KOPT-K1 (cell line): ENCODE measurements at regions not wholly inside any gene's neighbourhood (a gene's known extent, or its start where the extent isn't known, plus 50 kb on each side); places are given as distances from the start of the nearest gene placed in this dataset.
A peak's percentile ranks its signal among the peaks of the same experiment; 100 is the strongest.

Source experiments
- H3K27ac ChIP-seq: fragments of 200-600 bp; sonication (generic); 2 replicates; pipeline ENCODE4 v1.5.1; 2016; ENCODE audit warnings: antibody characterized with exemption, mild to moderate bottlenecking, low read depth, low read length; ENCODE audit not compliant: poor library complexity, severe bottlenecking
- H3K36me3 ChIP-seq: fragments of 200-600 bp; sonication (generic); 2 replicates; pipeline ENCODE4 v1.5.1; 2017; ENCODE audit warnings: antibody characterized with exemption, mild to moderate bottlenecking, low read length, moderate library complexity; ENCODE audit not compliant: insufficient read depth
- H3K9me3 ChIP-seq: fragments of 200-600 bp; sonication (generic); 2 replicates; pipeline ENCODE4 v1.5.1; 2017; ENCODE audit warnings: antibody characterized with exemption, low read length, mild to moderate bottlenecking; ENCODE audit not compliant: insufficient read depth, poor library complexity, severe bottlenecking

DNA sequence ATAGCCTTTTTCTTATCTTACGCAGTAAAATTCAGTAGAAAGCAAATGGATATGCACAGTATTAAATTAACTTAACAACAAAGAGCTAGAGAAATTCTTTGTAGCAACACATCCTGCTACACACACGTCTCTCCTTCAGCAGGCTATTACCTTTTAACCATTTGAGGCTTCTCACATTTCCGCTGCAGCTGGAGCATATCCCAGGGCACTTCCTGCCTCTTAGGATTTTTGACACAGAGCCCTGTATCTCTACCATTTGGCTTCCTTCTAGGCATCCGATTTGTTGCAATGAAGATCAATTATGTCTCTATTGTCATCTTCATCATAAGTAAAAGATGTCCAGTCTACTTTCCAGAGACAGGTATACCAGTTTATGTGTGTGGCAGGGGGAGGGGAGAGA is 292.4 kb upstream of the CBLB start:
- Histone ChIP-seq H3K36me3 (no peaks in the 10 kb centered on the region), H3K27ac (no peak overlapping the region), H3K9me3 (no peaks in the 10 kb centered on the region)

DNA sequence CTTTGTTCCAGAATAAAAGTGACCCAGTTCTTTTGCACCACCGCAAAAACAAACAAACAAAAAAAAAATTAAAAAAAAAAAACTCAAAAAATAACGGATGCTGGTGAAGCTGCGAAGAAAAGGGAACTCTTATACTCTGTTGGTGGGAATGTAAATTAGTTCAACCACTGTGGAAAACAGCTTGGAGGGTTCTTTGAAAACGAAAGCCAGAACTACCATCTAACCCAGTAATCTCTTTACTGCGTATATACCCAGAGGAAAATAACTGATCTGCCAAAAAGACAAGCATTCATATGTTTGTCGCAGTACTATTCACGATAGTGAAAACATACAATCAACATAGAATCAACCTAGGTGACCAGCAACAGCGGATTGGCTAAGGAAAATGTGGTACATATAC is 298.9 kb upstream of the CBLB start:
- Histone ChIP-seq H3K27ac (no peak overlapping the region), H3K9me3 (no peaks in the 10 kb centered on the region), H3K36me3 (no peaks in the 10 kb centered on the region)

DNA sequence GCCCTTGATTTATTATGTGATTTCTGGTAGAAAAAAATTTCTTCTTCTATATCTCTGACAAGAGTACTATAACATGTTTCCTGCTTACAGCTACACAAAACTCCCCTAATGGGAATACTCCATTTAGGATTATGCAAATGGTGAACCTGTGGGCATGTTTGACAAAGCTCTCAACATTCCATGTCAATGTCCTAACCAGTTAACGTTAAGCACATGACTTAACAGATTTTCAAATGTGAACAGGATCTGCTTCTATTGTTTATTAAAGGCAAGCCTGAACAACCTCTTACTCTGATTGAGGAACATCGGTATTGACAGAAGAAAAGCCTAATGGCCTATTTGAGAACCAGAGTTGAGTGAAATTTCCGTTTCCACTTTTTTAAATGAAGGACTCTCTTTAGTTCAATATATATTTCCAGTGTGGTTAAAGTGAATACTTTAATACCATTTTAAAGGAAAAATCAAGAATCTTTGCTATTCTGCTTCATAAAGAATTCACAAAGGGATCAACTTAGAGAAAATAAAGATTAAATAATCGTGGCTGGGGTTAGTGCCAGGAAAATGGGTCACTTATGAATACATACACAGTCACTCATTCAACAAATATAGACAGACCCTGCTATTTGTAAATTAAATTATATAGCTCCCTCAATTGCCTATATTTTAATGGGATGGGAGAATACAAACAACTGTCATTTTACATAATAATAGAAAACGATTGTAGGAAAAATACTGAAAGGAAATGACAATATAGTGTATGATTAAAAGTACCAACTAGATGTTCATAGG is 300.3 kb upstream of the CBLB start:
- no peaks in the 10 kb centered on the region for H3K36me3 ChIP-seq
- H3K27ac ChIP-seq = no peak overlapping the region
- H3K9me3 ChIP-seq = no peaks in the 10 kb centered on the region

DNA sequence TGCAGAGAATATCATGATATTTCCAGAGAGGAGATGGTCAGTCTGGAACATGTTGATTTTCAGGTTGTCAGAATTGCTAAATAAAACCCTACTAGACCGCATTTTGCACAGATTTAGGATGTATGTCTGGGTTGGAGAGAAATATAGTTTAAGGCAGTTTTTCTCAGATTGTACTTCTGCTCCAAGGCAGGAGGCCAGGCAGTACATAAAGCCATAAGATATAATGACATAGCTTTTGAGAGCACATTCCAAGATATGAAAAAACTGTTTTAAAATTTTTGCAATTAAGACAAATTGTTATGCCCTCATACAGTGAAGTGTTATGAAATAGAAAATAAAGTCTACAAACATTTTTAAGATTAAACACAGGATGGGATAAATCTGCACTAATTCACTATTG is 301.8 kb upstream of the CBLB start:
- Histone ChIP-seq H3K9me3 (no peaks in the 10 kb centered on the region), H3K27ac (no peak overlapping the region)

GRCh38 chr3:106172101-106172500 is 303.3 kb upstream of the CBLB start:
- H3K9me3 ChIP-seq = no peaks in the 10 kb centered on the region
- no peak overlapping the region for H3K27ac ChIP-seq
- no peaks in the 10 kb centered on the region for H3K36me3 ChIP-seq

More for the DNA sequence above, 301.8 kb upstream of the CBLB start:
- no peaks in the 10 kb centered on the region for H3K36me3 ChIP-seq

GRCh38 chr3:106172780-106173179 is 304.0 kb upstream of the CBLB start:
- H3K36me3 ChIP-seq = no peaks in the 10 kb centered on the region
- H3K27ac ChIP-seq = no peak overlapping the region
- H3K9me3 ChIP-seq = no peaks in the 10 kb centered on the region

- no peak overlapping the region for H3K27ac ChIP-seq
- H3K36me3 ChIP-seq = no peaks in the 10 kb centered on the region
- no peaks in the 10 kb centered on the region for H3K9me3 ChIP-seq
These were observed 306.5 kb upstream of the CBLB start for GRCh38 chr3:106175276-106175675.

DNA sequence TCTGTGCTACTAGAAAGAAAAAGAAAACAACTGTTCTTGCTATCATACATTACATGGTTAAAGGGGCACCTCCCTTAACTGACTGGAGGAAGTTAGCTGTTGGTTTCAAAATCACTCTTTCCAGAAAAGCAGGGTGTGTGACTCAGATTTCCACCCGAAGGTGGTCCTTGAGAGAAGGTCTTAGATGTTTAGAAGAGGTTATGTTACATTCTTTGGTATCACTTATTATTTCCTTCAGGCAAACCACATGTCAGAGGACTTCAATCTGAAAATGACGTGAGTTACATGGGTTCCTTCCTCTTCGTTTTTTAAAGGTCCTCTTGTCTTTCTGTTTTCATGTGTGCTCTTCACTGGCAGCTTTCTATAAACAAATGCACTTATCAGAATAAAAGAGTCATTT is 307.9 kb upstream of the CBLB start:
- Histone ChIP-seq H3K27ac (peak overlapping the region; percentile 39), H3K36me3 (no peaks in the 10 kb centered on the region), H3K9me3 (no peaks in the 10 kb centered on the region)

DNA sequence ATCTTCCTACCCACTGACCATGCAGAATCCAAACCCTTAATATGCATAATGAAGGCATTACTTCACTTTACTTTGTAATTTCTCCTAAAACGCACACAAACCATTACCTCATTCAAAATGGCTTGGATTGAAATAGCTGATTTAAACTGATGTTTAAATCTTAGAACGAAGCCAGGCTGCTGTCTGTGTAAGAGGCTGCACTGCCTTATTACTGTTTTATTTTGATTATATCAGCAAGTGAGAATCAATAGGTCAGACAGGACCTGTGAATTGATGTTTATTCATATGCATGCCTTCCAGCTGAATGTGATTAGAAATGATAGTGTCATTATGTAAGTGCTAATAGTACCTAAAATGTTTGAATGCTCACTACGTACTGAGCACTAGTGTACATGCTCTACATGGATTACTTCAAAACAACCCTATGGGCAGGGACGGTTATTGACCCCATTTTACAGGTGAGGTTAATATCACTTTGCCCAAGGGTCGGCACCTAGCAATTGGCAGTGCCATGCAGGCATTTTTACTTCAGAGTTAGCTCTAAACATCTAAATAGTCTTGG is 314.2 kb upstream of the CBLB start:
- no peaks in the 10 kb centered on the region for H3K36me3 ChIP-seq
- H3K27ac ChIP-seq = no peak overlapping the region
- H3K9me3 ChIP-seq = no peaks in the 10 kb centered on the region

GRCh38 chr3:106183762-106184391 is 315.1 kb upstream of the CBLB start:
- Histone ChIP-seq H3K27ac (no peak overlapping the region), H3K36me3 (no peaks in the 10 kb centered on the region), H3K9me3 (no peaks in the 10 kb centered on the region)

GRCh38 chr3:106184540-106185457 is 316.0 kb upstream of the CBLB start:
- Histone ChIP-seq H3K9me3 (no peaks in the 10 kb centered on the region), H3K36me3 (no peaks in the 10 kb centered on the region), H3K27ac (no peak overlapping the region)

DNA sequence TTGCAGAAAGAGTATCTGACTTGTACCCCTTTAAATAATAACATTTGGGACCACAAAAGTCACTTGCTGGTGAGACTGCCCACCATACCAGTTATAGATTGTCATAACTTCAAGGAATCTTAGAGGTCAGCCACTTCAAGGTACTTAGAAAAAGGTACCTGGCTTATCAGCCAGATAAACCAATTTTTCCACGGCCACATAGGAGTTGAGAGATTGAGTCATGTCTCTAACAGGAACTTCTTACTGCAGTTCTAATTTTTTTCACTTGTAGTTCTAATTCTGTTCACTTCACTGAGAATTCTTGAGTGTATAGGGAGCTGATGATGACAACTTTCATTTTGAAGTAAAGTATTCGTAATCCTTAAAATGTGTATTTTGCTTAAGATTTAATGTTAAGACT is 317.1 kb upstream of the CBLB start:
- no peaks in the 10 kb centered on the region for H3K9me3 ChIP-seq
- no peaks in the 10 kb centered on the region for H3K36me3 ChIP-seq
- no peak overlapping the region for H3K27ac ChIP-seq

DNA sequence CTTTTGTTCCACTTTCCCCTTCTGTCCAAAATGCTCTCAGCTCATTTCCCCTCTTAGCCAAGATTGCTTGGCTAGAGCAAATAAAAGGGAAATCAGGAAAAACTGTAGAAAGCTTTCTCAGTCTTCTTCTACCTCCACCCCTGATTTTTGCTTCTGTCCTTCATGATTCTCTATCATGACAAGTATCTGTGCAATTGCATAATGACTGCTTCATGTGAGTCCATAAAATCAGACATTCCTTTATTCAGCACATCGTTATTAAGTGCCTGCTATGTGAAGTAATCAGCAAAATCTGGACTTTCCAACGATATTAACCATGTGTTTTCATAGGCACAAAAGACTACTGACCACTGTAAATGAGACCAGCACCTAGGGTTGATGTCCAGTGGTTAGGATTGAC is 321.5 kb upstream of the CBLB start:
- Histone ChIP-seq H3K36me3 (no peaks in the 10 kb centered on the region), H3K9me3 (no peaks in the 10 kb centered on the region), H3K27ac (no peak overlapping the region)

- no peaks in the 10 kb centered on the region for H3K9me3 ChIP-seq
- no peaks in the 10 kb centered on the region for H3K36me3 ChIP-seq
- no peak overlapping the region for H3K27ac ChIP-seq
These were observed 322.4 kb upstream of the CBLB start for GRCh38 chr3:106191211-106191610.

- Histone ChIP-seq H3K36me3 (no peaks in the 10 kb centered on the region), H3K9me3 (no peaks in the 10 kb centered on the region), H3K27ac (no peak overlapping the region)
These were observed 323.1 kb upstream of the CBLB start for GRCh38 chr3:106191913-106192312.
